ENCODE measurements at regions not wholly inside any gene's neighbourhood (a gene's known extent, or its start where the extent isn't known, plus 50 kb on each side); places are given as distances from the start of the nearest gene placed in this dataset.

DNA sequence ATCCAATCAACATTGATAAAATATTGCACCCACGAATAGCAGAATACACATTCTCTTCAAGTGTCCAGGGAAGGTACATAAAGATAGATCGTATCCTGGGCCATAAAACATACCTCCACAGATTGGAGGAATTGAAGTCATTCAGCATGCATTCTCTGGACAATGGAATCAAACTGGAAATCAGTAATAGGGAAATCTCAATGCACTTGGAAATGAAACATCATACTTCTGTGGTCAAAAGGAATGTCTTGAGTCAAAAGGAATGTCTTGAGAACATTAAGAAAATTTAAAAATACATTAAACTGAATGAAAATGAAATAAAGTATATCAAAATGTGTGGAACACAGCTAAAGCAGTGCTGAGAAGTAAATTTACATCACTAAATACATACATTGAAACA, 138.8 kb downstream of the TFAP2A start:
- ChIA-PET CTCF (no interaction called here), POLR2A (ENCODE audit: unreplicated experiment) (no interaction called here)
- no TSS peak for BruUV-seq (replicated peaks)
- ATAC-seq (peak; percentile 15; the same call in 1 of the 2 replicates), DNase-seq (peak; percentile 71)
- TF ChIP-seq EZH2 (IDR thresholded peaks at IDR 0.05; ENCODE audit: low read length, unreplicated experiment) (no peak), EZH2phosphoT487 (IDR thresholded peaks at IDR 0.05; ENCODE audit: borderline replicate concordance, low read length) (no peak)
- TF ChIP-seq, protein P1, sequence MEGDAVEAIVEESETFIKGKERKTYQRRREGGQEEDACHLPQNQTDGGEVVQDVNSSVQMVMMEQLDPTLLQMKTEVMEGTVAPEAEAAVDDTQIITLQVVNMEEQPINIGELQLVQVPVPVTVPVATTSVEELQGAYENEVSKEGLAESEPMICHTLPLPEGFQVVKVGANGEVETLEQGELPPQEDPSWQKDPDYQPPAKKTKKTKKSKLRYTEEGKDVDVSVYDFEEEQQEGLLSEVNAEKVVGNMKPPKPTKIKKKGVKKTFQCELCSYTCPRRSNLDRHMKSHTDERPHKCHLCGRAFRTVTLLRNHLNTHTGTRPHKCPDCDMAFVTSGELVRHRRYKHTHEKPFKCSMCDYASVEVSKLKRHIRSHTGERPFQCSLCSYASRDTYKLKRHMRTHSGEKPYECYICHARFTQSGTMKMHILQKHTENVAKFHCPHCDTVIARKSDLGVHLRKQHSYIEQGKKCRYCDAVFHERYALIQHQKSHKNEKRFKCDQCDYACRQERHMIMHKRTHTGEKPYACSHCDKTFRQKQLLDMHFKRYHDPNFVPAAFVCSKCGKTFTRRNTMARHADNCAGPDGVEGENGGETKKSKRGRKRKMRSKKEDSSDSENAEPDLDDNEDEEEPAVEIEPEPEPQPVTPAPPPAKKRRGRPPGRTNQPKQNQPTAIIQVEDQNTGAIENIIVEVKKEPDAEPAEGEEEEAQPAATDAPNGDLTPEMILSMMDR (conservative IDR thresholded peaks at IDR 0.05; ENCODE audit: low read depth, low read length): no peak
- no peaks in the 10 kb centered on the region for H3K9me2 ChIP-seq (replicated peaks; ENCODE audit: low read length)
- H3K9ac ChIP-seq (ENCODE audit: low read length): no peak overlapping the region
- intact Hi-C loops (cut with micrococcal nuclease): no loop called here
- H3K27me3 ChIP-seq (ENCODE audit: low read length): no peaks in the 10 kb centered on the region
- H3K4me3 ChIP-seq (ENCODE audit: low read length): no peak overlapping the region
- peak overlapping the region; percentile 3; the same call in 1 of the 2 replicates for H3K4me2 ChIP-seq (ENCODE audit: low read length)
- H3K4me1 ChIP-seq (ENCODE audit: insufficient read depth, low read length): peaks cover 10% of the 10 kb centered on the region; the same call in 1 of the 2 replicates
- no peaks in the 10 kb centered on the region for H3K9me3 ChIP-seq (ENCODE audit: low read length)
- H3K27ac ChIP-seq (ENCODE audit: low read length): no peak overlapping the region
- H3K36me3 ChIP-seq (ENCODE audit: low read depth, low read length): no peaks in the 10 kb centered on the region
- H3K79me2 ChIP-seq (ENCODE audit: low read length): no peaks in the 10 kb centered on the region
- H2AFZ ChIP-seq (ENCODE audit: low read length): no peak overlapping the region
- no peaks in the 10 kb centered on the region for H3F3A ChIP-seq (ENCODE audit: low read length, unreplicated experiment)
- no peaks in the 10 kb centered on the region for H4K20me1 ChIP-seq (ENCODE audit: low read length)

DNA sequence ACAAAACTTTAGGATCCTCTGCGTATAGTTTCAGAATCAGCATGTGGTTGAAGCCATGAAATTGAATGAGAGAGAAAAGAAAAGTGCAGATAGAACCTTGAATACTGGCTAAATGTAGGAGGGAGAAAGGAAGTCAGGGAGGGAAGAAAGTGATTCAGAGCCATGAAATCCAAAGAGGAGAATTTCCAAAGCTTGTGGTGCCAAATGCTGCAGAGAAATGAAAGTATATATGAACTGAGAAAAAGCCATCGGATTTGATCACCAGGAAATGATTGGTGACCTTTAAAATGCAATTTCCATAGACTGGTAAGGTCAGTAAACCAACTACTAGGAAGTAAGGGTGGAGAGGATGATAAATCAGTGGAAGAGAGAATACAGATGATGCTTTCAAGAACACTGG, 142.3 kb downstream of the TFAP2A start:
- no peaks in the 10 kb centered on the region for H3K36me3 ChIP-seq (ENCODE audit: low read depth, low read length)
- no peak overlapping the region for H2AFZ ChIP-seq (ENCODE audit: low read length)
- no peak for TF ChIP-seq EZH2phosphoT487 (IDR thresholded peaks at IDR 0.05; ENCODE audit: borderline replicate concordance, low read length)
- TF ChIP-seq, protein P1 (conservative IDR thresholded peaks at IDR 0.05; ENCODE audit: low read depth, low read length): no peak
- no peak for TF ChIP-seq EZH2 (IDR thresholded peaks at IDR 0.05; ENCODE audit: low read length, unreplicated experiment)
- BruUV-seq (replicated peaks): no TSS peak
- CTCF ChIA-PET: no interaction called here
- H3K79me2 ChIP-seq (ENCODE audit: low read length): no peaks in the 10 kb centered on the region
- intact Hi-C loops (cut with micrococcal nuclease): no loop called here
- ATAC-seq (no peak), DNase-seq (no peak)
- H3K9ac ChIP-seq (ENCODE audit: low read length): no peak overlapping the region
- no peak overlapping the region for H3K4me3 ChIP-seq (ENCODE audit: low read length)
- H4K20me1 ChIP-seq (ENCODE audit: low read length): no peaks in the 10 kb centered on the region
- H3K27ac ChIP-seq (ENCODE audit: low read length): no peak overlapping the region
- peaks cover 12% of the 10 kb centered on the region; the same call in 1 of the 2 replicates for H3K4me1 ChIP-seq (ENCODE audit: insufficient read depth, low read length)
- no peaks in the 10 kb centered on the region for H3K9me3 ChIP-seq (ENCODE audit: low read length)
- no peak overlapping the region for H3K4me2 ChIP-seq (ENCODE audit: low read length)
- H3F3A ChIP-seq (ENCODE audit: low read length, unreplicated experiment): no peaks in the 10 kb centered on the region
- POLR2A ChIA-PET (ENCODE audit: unreplicated experiment): interaction anchor here (0.6 kb wide), 1 partner anchor 487 kb away, joined by 5 read pairs; no protein-coding TSS in a partner anchor
- no peaks in the 10 kb centered on the region for H3K27me3 ChIP-seq (ENCODE audit: low read length)
- H3K9me2 ChIP-seq (replicated peaks; ENCODE audit: low read length): no peaks in the 10 kb centered on the region

DNA sequence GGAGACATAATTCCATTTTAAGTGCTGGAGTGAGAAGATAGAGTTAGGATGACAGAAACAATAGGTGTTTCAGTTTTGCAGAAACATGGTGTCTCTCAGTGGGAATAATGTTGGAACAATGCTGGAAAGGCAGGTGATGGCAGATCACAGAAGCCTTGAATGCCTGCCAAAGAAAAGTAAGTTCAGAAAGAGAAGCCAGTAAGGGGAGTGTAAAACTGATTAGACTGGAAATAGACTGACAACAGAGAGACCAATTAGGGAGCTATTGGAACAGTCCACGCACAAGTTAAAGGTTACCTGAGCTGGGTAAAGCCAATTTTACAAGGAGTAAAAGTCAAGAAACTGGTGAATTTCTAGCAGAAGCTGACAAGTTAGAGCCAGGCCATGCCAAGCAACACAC, 142.9 kb downstream of the TFAP2A start:
- no peaks in the 10 kb centered on the region for H3K27me3 ChIP-seq (ENCODE audit: low read length)
- H3K9ac ChIP-seq (ENCODE audit: low read length): no peak overlapping the region
- H3K4me2 ChIP-seq (ENCODE audit: low read length): no peak overlapping the region
- H4K20me1 ChIP-seq (ENCODE audit: low read length): no peaks in the 10 kb centered on the region
- intact Hi-C loops (cut with micrococcal nuclease): no loop called here
- peaks cover 12% of the 10 kb centered on the region; the same call in 1 of the 2 replicates for H3K4me1 ChIP-seq (ENCODE audit: insufficient read depth, low read length)
- H3K79me2 ChIP-seq (ENCODE audit: low read length): no peaks in the 10 kb centered on the region
- TF ChIP-seq EZH2phosphoT487 (IDR thresholded peaks at IDR 0.05; ENCODE audit: borderline replicate concordance, low read length) (no peak), EZH2 (IDR thresholded peaks at IDR 0.05; ENCODE audit: low read length, unreplicated experiment) (no peak)
- TF ChIP-seq, protein P1 (conservative IDR thresholded peaks at IDR 0.05; ENCODE audit: low read depth, low read length): no peak
- H3K4me3 ChIP-seq (ENCODE audit: low read length): no peak overlapping the region
- no peaks in the 10 kb centered on the region for H3K36me3 ChIP-seq (ENCODE audit: low read depth, low read length)
- ATAC-seq (no peak), DNase-seq (no peak)
- H2AFZ ChIP-seq (ENCODE audit: low read length): no peak overlapping the region
- no TSS peak for BruUV-seq (replicated peaks)
- H3K9me3 ChIP-seq (ENCODE audit: low read length): no peaks in the 10 kb centered on the region
- POLR2A ChIA-PET (ENCODE audit: unreplicated experiment): no interaction called here
- CTCF ChIA-PET: no interaction called here
- no peak overlapping the region for H3K27ac ChIP-seq (ENCODE audit: low read length)
- H3K9me2 ChIP-seq (replicated peaks; ENCODE audit: low read length): no peaks in the 10 kb centered on the region
- H3F3A ChIP-seq (ENCODE audit: low read length, unreplicated experiment): no peaks in the 10 kb centered on the region

Measured in PC-3 (cell line).